Stomach (tissue), 8 donors: ENCODE measurements at regions not wholly inside any gene's neighbourhood (a gene's known extent, or its start where the extent isn't known, plus 50 kb on each side); places are given as distances from the start of the nearest gene placed in this dataset.
A peak's percentile ranks its signal among the peaks of the same experiment; 100 is the strongest.

Experiments used
- DNase-seq, 2 donors: peaks; one replicate each; pipeline versions ENCODE4 v3.0.0 to v3.0.0-alpha.2; 2013 to 2019
- H3K27ac ChIP-seq, 5 donors: fragments of 200-600 bp in 4 of 5; sonication (generic) in 4 of 5; one replicate each; pipeline ENCODE4 v1.5.1; 2013 to 2019; ENCODE audit warnings: mild to moderate bottlenecking in 1 of 5, moderate library complexity in 1 of 5
- H3K27me3 ChIP-seq, 3 donors: fragments of 200-600 bp; sonication (generic); one replicate each; pipeline ENCODE4 v1.5.1; 2017 to 2019; ENCODE audit warnings: mixed run types in 1 of 3
- H3K36me3 ChIP-seq, 4 donors: fragments of 200-600 bp; sonication (generic); 1 replicate in 3 of 4; 2 replicates in 1 of 4; pipeline ENCODE4 v1.5.1; 2016 to 2019
- H3K4me1 ChIP-seq, 4 donors: fragments of 200-600 bp; sonication (generic); one replicate each; pipeline ENCODE4 v1.5.1; 2016 to 2019
- H3K4me3 ChIP-seq, 4 donors: fragments of 200-600 bp; sonication (generic) in 3 of 4; one replicate each; pipeline ENCODE4 v1.5.1; 2016 to 2019; ENCODE audit warnings: mild to moderate bottlenecking in 1 of 4
- H3K9me3 ChIP-seq, 4 donors: fragments of 200-600 bp; sonication (generic); one replicate each; pipeline ENCODE4 v1.5.1; 2016 to 2019
- CTCF ChIP-seq, 7 experiments: fragments of 450-650 bp in 4 of 7; fragments of 200-600 bp in 3 of 7; sonication (generic) in 3 of 7; IDR thresholded peaks; one replicate each; pipeline ENCODE4 v1.5.1; 2016 to 2019; ENCODE audit warnings: antibody characterized with exemption in 7 of 7, control low read depth in 2 of 7, mild to moderate bottlenecking in 1 of 7
- EP300 ChIP-seq: sonication (generic); formaldehyde crosslinking; IDR thresholded peaks from one replicate; pipeline ENCODE4 v1.6.1; 2017; ENCODE audit warnings: antibody characterized with exemption
- POLR2A ChIP-seq, 4 donors: fragments of 450-650 bp; IDR thresholded peaks; one replicate each; pipeline ENCODE4 v1.6.1; 2016; ENCODE audit warnings: antibody characterized with exemption in 4 of 4, control low read depth in 2 of 4, mild to moderate bottlenecking in 1 of 4, moderate library complexity in 1 of 4
- POLR2AphosphoS5 ChIP-seq, 3 donors: sonication (generic); formaldehyde crosslinking; IDR thresholded peaks; one replicate each; pipeline ENCODE4 v1.6.1; 2016; ENCODE audit warnings: antibody characterized with exemption in 3 of 3
- WGBS, 5 donors: extraction: QIAGEN DNeasy Blood & Tissue Kit in 3 of 5; methylation state at CpG; one replicate each; pipeline versions ENCODE4 v1.1.5 to v1.1.7; 2013 to 2018; 5-methylcytosine and 5-hydroxymethylcytosine counted together
- intact Hi-C: fragments of 100-400 bp; cut with DNase I; formaldehyde crosslinking; loops from one replicate; pipeline ENCODE4 v1.15.1; 2023; ENCODE audit warnings: low total_unique reads
- donor health status: healthy with polysubstance abuse.
- donor health status: Bipolar disorder and iron deficiency.
- donor health status: healthy.

- WGBS, 5 donors, result 88 to 95% (median 92%) methylated on average over 7 of the region's 7 CpGs
- Histone ChIP-seq H3K4me1 (peaks cover 0 to 4% (median 0%) of the 10 kb centered on the region in 4 donors), H3K9me3 (no peaks in the 10 kb centered on the region), H3K36me3 (no peaks in the 10 kb centered on the region), H3K4me3 (no peak overlapping the region), H3K27me3 (no peaks in the 10 kb centered on the region), H3K27ac (no peak overlapping the region)
- TF ChIP-seq POLR2A (IDR thresholded peaks at IDR 0.05) (no peak), EP300 (no peak), POLR2AphosphoS5 (IDR thresholded peaks at IDR 0.05) (no peak), CTCF (IDR thresholded peaks at IDR 0.05) (no peak)
- intact Hi-C loops, result no loop called here
- DNase-seq, result no peak
These were observed 151.6 kb upstream of the RGMB start for GRCh38 chr5:98621821-98622220.

- DNase-seq, result peak in 1 of 2 donors; percentile 29
- H3K4me1 ChIP-seq, result peaks cover 0 to 4% (median 0%) of the 10 kb centered on the region in 4 donors
- H3K4me3 ChIP-seq, result no peak overlapping the region
- H3K36me3 ChIP-seq, result no peaks in the 10 kb centered on the region
- intact Hi-C loops, result no loop called here
- WGBS, 5 donors, result 38 to 60% (median 47%) methylated on average over 3 of the region's 3 CpGs
- no peak for TF ChIP-seq EP300
- no peak overlapping the region for H3K27ac ChIP-seq
- H3K27me3 ChIP-seq, result no peaks in the 10 kb centered on the region
- no peaks in the 10 kb centered on the region for H3K9me3 ChIP-seq
These were observed 149.2 kb upstream of the RGMB start for GRCh38 chr5:98624145-98624880.

- DNase-seq, result no peak
- H3K4me1 ChIP-seq, result peaks cover 0 to 4% (median 0%) of the 10 kb centered on the region in 4 donors
- H3K36me3 ChIP-seq, result no peaks in the 10 kb centered on the region
- H3K27me3 ChIP-seq, result no peaks in the 10 kb centered on the region
- no peaks in the 10 kb centered on the region for H3K9me3 ChIP-seq
- H3K4me3 ChIP-seq, result no peak overlapping the region
- no peak for TF ChIP-seq CTCF (IDR thresholded peaks at IDR 0.05)
- no peak for TF ChIP-seq POLR2A (IDR thresholded peaks at IDR 0.05)
- TF ChIP-seq POLR2AphosphoS5 (IDR thresholded peaks at IDR 0.05), result no peak
- no peak for TF ChIP-seq EP300
- WGBS, 5 donors, result 81 to 88% (median 81%) methylated on average over 3 of the region's 3 CpGs
- no peak overlapping the region for H3K27ac ChIP-seq
- intact Hi-C loops, result no loop called here
These were observed 146.3 kb upstream of the RGMB start for GRCh38 chr5:98627121-98627520.

DNA sequence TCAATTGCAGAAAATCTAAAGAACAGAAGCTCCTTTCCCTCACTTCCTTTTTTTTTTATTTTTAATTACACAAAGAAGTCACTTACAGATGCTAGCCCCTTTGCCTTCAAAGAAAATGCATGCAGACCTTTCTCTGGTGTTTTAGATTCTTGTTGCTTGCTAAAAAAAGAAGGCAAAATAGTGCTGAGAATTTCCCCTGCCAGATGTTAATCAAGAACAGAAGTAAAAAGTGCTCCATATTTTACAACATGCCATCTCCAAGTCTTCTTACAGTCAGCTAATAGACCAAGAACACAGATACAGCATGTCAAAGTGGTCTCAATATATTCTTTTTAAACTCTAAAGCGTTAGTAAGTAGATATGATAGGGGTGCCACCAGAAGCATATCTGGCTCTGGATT lies 142.8 kb upstream of the RGMB start:
- no peaks in the 10 kb centered on the region for H3K36me3 ChIP-seq
- no peak overlapping the region for H3K4me3 ChIP-seq
- no peak for TF ChIP-seq EP300
- no peak for TF ChIP-seq POLR2A (IDR thresholded peaks at IDR 0.05)
- no peak for TF ChIP-seq POLR2AphosphoS5 (IDR thresholded peaks at IDR 0.05)
- TF ChIP-seq CTCF (IDR thresholded peaks at IDR 0.05), result no peak
- intact Hi-C loops, result no loop called here
- WGBS, 5 donors, result 73 to 98% (median 83%) methylated on average over 1 of the region's 1 CpG
- no peaks in the 10 kb centered on the region for H3K27me3 ChIP-seq
- H3K9me3 ChIP-seq, result no peaks in the 10 kb centered on the region
- DNase-seq, result no peak
- peaks cover 0 to 13% (median 3%) of the 10 kb centered on the region in 4 donors for H3K4me1 ChIP-seq
- no peak overlapping the region for H3K27ac ChIP-seq
